Caco-2 (cell line): ENCODE measurements at regions not wholly inside any gene's neighbourhood (a gene's known extent, or its start where the extent isn't known, plus 50 kb on each side); places are given as distances from the start of the nearest gene placed in this dataset.

Experiments used
- BruUV-seq: library from RNA; stranded (reverse); fragments of 400-500 nt; replicated peaks from 2 replicates; lab custom pipeline; 2021; lab: Mats Ljungman, UMichigan
- CTCF ChIA-PET: fragments of 300-600 bp; sonication (Branson Sonifier 250); formaldehyde crosslinking; loops from one replicate; lab custom pipeline; 2022; ENCODE audit warnings: antibody characterized with exemption; lab: Charles Lee
- POLR2A ChIA-PET: fragments of 300-600 bp; sonication (Branson Sonifier 250); formaldehyde crosslinking; loops from one replicate; lab custom pipeline; 2022; ENCODE audit warnings: antibody characterized with exemption; lab: Charles Lee
- DNase-seq, 2 experiments: peaks; one replicate each; pipeline versions ENCODE4 v3.0.0 to v3.0.0-alpha.2; 2020 to 2022
- H3K27me3 ChIP-seq: replicated peaks from 2 replicates; pipeline ENCODE4 v1.6.0; 2011; ENCODE audit warnings: low read length; ENCODE audit not compliant: control insufficient read depth, insufficient read depth
- H3K36me3 ChIP-seq: 2 replicates; pipeline ENCODE4 v1.5.1; 2011; ENCODE audit warnings: low read length; ENCODE audit not compliant: control insufficient read depth, insufficient read depth
- H3K4me1 ChIP-seq: fragments of 250-450 bp; sonication (Bioruptor Pico); 2 replicates; pipeline ENCODE4 v1.5.1; 2020; ENCODE audit warnings: mild to moderate bottlenecking
- H3K4me3 ChIP-seq: 2 replicates; pipeline ENCODE4 v1.5.1; 2011; ENCODE audit warnings: low read depth, mild to moderate bottlenecking, control low read depth, low read length
- H3K9me3 ChIP-seq: fragments of 250-450 bp; sonication (Bioruptor Pico); 2 replicates; pipeline ENCODE4 v1.5.1; 2020; ENCODE audit warnings: mild to moderate bottlenecking, moderate library complexity
- H3K27ac Mint-ChIP-seq: one replicate; pipeline ENCODE4 v1.8.0; 2022; ENCODE audit warnings: mixed read lengths; ENCODE audit not compliant: unreplicated experiment
- H3K27me3 Mint-ChIP-seq: one replicate; pipeline ENCODE4 v1.8.0; 2022; ENCODE audit warnings: mixed read lengths; ENCODE audit not compliant: insufficient read depth, unreplicated experiment
- H3K36me3 Mint-ChIP-seq: one replicate; pipeline ENCODE4 v1.8.0; 2022; ENCODE audit warnings: mild to moderate bottlenecking, mixed read lengths; ENCODE audit not compliant: insufficient read depth, unreplicated experiment
- H3K4me1 Mint-ChIP-seq: one replicate; pipeline ENCODE4 v1.8.0; 2022; ENCODE audit warnings: low read depth, mixed read lengths; ENCODE audit not compliant: unreplicated experiment
- H3K4me3 Mint-ChIP-seq: one replicate; pipeline ENCODE4 v1.8.0; 2022; ENCODE audit warnings: mild to moderate bottlenecking, moderate library complexity, mixed read lengths; ENCODE audit not compliant: unreplicated experiment
- H3K9me3 Mint-ChIP-seq: one replicate; pipeline ENCODE4 v1.8.0; 2022; ENCODE audit warnings: mixed read lengths; ENCODE audit not compliant: unreplicated experiment
- intact Hi-C: fragments of 100-400 bp; cut with micrococcal nuclease; formaldehyde crosslinking; loops from one replicate; pipeline ENCODE4 v1.10.0; 2022; ENCODE audit not compliant: unreplicated experiment
- TF ChIP-seq, protein P1 (sequence below), 2 experiments: fragments of 200-600 bp in 1 of 2; IDR thresholded peaks; 1 replicate in 1 of 2; 2 replicates in 1 of 2; pipeline versions ENCODE4 v1.5.1 to v1.8.0; 2011 to 2022; ENCODE audit warnings: antibody characterized with exemption in 1 of 2, control low read depth in 1 of 2, inconsistent platforms in 1 of 2, low read depth in 1 of 2, low read length in 1 of 2, mild to moderate bottlenecking in 1 of 2, moderate library complexity in 1 of 2; ENCODE audit not compliant: insufficient read depth in 1 of 2, severe bottlenecking in 1 of 2, unreplicated experiment in 1 of 2

- no peaks in the 10 kb centered on the region for H3K36me3 ChIP-seq
- POLR2A ChIA-PET, result no interaction called here
- H3K27me3 Mint-ChIP-seq, result no peaks in the 10 kb centered on the region
- no peak overlapping the region for H3K4me3 ChIP-seq
- intact Hi-C loops, result no loop called here
- no peaks in the 10 kb centered on the region for H3K4me1 ChIP-seq
- no peak for DNase-seq
- peaks cover 12% of the 10 kb centered on the region for H3K4me1 Mint-ChIP-seq
- H3K9me3 Mint-ChIP-seq, result peaks cover 15% of the 10 kb centered on the region
- no TSS peak for BruUV-seq
- no peak overlapping the region for H3K4me3 Mint-ChIP-seq
- CTCF ChIA-PET, result no interaction called here
- H3K9me3 ChIP-seq, result no peaks in the 10 kb centered on the region
- H3K27ac Mint-ChIP-seq, result no peak overlapping the region
- H3K27me3 ChIP-seq, result no peaks in the 10 kb centered on the region
- no peaks in the 10 kb centered on the region for H3K36me3 Mint-ChIP-seq
- TF ChIP-seq, protein P1, sequence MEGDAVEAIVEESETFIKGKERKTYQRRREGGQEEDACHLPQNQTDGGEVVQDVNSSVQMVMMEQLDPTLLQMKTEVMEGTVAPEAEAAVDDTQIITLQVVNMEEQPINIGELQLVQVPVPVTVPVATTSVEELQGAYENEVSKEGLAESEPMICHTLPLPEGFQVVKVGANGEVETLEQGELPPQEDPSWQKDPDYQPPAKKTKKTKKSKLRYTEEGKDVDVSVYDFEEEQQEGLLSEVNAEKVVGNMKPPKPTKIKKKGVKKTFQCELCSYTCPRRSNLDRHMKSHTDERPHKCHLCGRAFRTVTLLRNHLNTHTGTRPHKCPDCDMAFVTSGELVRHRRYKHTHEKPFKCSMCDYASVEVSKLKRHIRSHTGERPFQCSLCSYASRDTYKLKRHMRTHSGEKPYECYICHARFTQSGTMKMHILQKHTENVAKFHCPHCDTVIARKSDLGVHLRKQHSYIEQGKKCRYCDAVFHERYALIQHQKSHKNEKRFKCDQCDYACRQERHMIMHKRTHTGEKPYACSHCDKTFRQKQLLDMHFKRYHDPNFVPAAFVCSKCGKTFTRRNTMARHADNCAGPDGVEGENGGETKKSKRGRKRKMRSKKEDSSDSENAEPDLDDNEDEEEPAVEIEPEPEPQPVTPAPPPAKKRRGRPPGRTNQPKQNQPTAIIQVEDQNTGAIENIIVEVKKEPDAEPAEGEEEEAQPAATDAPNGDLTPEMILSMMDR (IDR thresholded peaks at IDR 0.05; ENCODE audit: insufficient read depth in 1 of 2, low read depth in 1 of 2, low read length in 1 of 2, severe bottlenecking in 1 of 2, unreplicated experiment in 1 of 2), result no peak
Measured at GRCh38 chr2:234179031-234179363, 128.5 kb downstream of the SPP2 start.

- intact Hi-C loops, result no loop called here
- H3K4me3 Mint-ChIP-seq, result no peak overlapping the region
- no peaks in the 10 kb centered on the region for H3K4me1 ChIP-seq
- ChIA-PET CTCF (no interaction called here), POLR2A (no interaction called here)
- no TSS peak for BruUV-seq
- peaks cover 10% of the 10 kb centered on the region for H3K9me3 Mint-ChIP-seq
- H3K27me3 Mint-ChIP-seq, result no peaks in the 10 kb centered on the region
- H3K27ac Mint-ChIP-seq, result no peak overlapping the region
- H3K4me1 Mint-ChIP-seq, result peaks cover 12% of the 10 kb centered on the region
- no peaks in the 10 kb centered on the region for H3K36me3 Mint-ChIP-seq
- H3K4me3 ChIP-seq, result no peak overlapping the region
- TF ChIP-seq, protein P1 (IDR thresholded peaks at IDR 0.05; ENCODE audit: insufficient read depth in 1 of 2, low read depth in 1 of 2, low read length in 1 of 2, severe bottlenecking in 1 of 2, unreplicated experiment in 1 of 2), result no peak
- H3K9me3 ChIP-seq, result no peaks in the 10 kb centered on the region
- DNase-seq, result no peak
- H3K27me3 ChIP-seq, result no peaks in the 10 kb centered on the region
- no peaks in the 10 kb centered on the region for H3K36me3 ChIP-seq
Measured at GRCh38 chr2:234178330-234179030, 128.0 kb downstream of the SPP2 start.

GRCh38 chr2:234175649-234176048 lies 125.1 kb downstream of the SPP2 start:
- Histone ChIP-seq H3K36me3 (no peaks in the 10 kb centered on the region), H3K4me1 (peaks cover 15% of the 10 kb centered on the region; the same call in 1 of the 2 replicates), H3K4me3 (no peak overlapping the region), H3K27me3 (no peaks in the 10 kb centered on the region), H3K9me3 (no peaks in the 10 kb centered on the region)
- no peaks in the 10 kb centered on the region for H3K36me3 Mint-ChIP-seq
- H3K9me3 Mint-ChIP-seq, result peaks cover 6% of the 10 kb centered on the region
- BruUV-seq, result no TSS peak
- DNase-seq, result no peak
- ChIA-PET POLR2A (no interaction called here), CTCF (no interaction called here)
- H3K27ac Mint-ChIP-seq, result no peak overlapping the region
- peaks cover 14% of the 10 kb centered on the region for H3K4me1 Mint-ChIP-seq
- H3K27me3 Mint-ChIP-seq, result no peaks in the 10 kb centered on the region
- TF ChIP-seq, protein P1 (IDR thresholded peaks at IDR 0.05; ENCODE audit: insufficient read depth in 1 of 2, low read depth in 1 of 2, low read length in 1 of 2, severe bottlenecking in 1 of 2, unreplicated experiment in 1 of 2), result no peak
- intact Hi-C loops, result no loop called here
- no peak overlapping the region for H3K4me3 Mint-ChIP-seq
